Epithelial cell of esophagus (primary cell): ENCODE measurements at regions not wholly inside any gene's neighbourhood (a gene's known extent, or its start where the extent isn't known, plus 50 kb on each side); places are given as distances from the start of the nearest gene placed in this dataset.

Experiments
- DNase-seq: peaks from one replicate; pipeline ENCODE4 v3.0.0; 2010; ENCODE audit warnings: low read depth
- H3K4me3 ChIP-seq: 2 replicates; pipeline ENCODE4 v1.5.1; 2011; ENCODE audit warnings: mild to moderate bottlenecking, low read length, control low read depth
- CTCF ChIP-seq: IDR thresholded peaks from 2 replicates; pipeline ENCODE4 v1.5.1; 2011; ENCODE audit warnings: low read depth, mild to moderate bottlenecking, low read length, control low read depth, inconsistent platforms; ENCODE audit not compliant: insufficient read depth; ENCODE audit errors: missing control alignments

- no peak for TF ChIP-seq CTCF
- DNase-seq, result no peak
These were observed 228.5 kb upstream of the ADAMTS3 start for GRCh38 chr4:72797486-72797885.

GRCh38 chr4:72791054-72791453, 222.0 kb upstream of the ADAMTS3 start:
- no peak for TF ChIP-seq CTCF
- H3K4me3 ChIP-seq, result no peak overlapping the region
- DNase-seq, result no peak

More at GRCh38 chr4:72797486-72797885, 228.5 kb upstream of the ADAMTS3 start:
- H3K4me3 ChIP-seq, result no peak overlapping the region

GRCh38 chr4:72786401-72786990, 217.5 kb upstream of the ADAMTS3 start:
- no peak for TF ChIP-seq CTCF
- H3K4me3 ChIP-seq, result no peak overlapping the region
- no peak for DNase-seq

- H3K4me3 ChIP-seq, result no peak overlapping the region
- TF ChIP-seq CTCF, result no peak
- no peak for DNase-seq
These were observed 210.2 kb upstream of the ADAMTS3 start for GRCh38 chr4:72779241-72779640.

- no peak overlapping the region for H3K4me3 ChIP-seq
- no peak for DNase-seq
- TF ChIP-seq CTCF, result no peak
These were observed 208.4 kb upstream of the ADAMTS3 start for GRCh38 chr4:72777436-72777835.

- H3K4me3 ChIP-seq, result no peak overlapping the region
- TF ChIP-seq CTCF, result no peak
- DNase-seq, result no peak
These were observed 201.7 kb upstream of the ADAMTS3 start for GRCh38 chr4:72770708-72771107.

GRCh38 chr4:72768364-72768763, 199.3 kb upstream of the ADAMTS3 start:
- H3K4me3 ChIP-seq, result no peak overlapping the region
- DNase-seq, result no peak
- TF ChIP-seq CTCF, result no peak
